Endodermal cell (in vitro differentiated cells): ENCODE measurements at regions not wholly inside any gene's neighbourhood (a gene's known extent, or its start where the extent isn't known, plus 50 kb on each side); places are given as distances from the start of the nearest gene placed in this dataset.
A peak's percentile ranks its signal among the peaks of the same experiment; 100 is the strongest.

Source experiments
- DNase-seq: peaks from one replicate; pipeline ENCODE4 v3.0.0-alpha.2; 2017
- H3K27ac ChIP-seq: 2 replicates; pipeline ENCODE4 v1.5.1; 2013; ENCODE audit warnings: mild to moderate bottlenecking, low read depth, low read length, moderate library complexity
- H3K27me3 ChIP-seq: 2 replicates; pipeline ENCODE4 v1.6.1; 2013; ENCODE audit warnings: mild to moderate bottlenecking, low read length, moderate library complexity; ENCODE audit not compliant: insufficient read depth, control insufficient read depth, poor library complexity, severe bottlenecking
- H3K36me3 ChIP-seq: 2 replicates; pipeline ENCODE4 v1.7.0; 2013; ENCODE audit warnings: mild to moderate bottlenecking, low read length, moderate library complexity; ENCODE audit not compliant: control insufficient read depth, insufficient read depth
- H3K4me1 ChIP-seq: one replicate; pipeline ENCODE4 v1.7.0; 2013; ENCODE audit warnings: low read length; ENCODE audit not compliant: control insufficient read depth, insufficient read depth
- H3K4me3 ChIP-seq: 2 replicates; pipeline ENCODE4 v1.5.1; 2013; ENCODE audit warnings: mild to moderate bottlenecking, low read length, moderate library complexity
- H3K9ac ChIP-seq: 2 replicates; pipeline ENCODE4 v1.6.1; 2013; ENCODE audit warnings: mild to moderate bottlenecking, low read length, moderate library complexity; ENCODE audit not compliant: poor library complexity, severe bottlenecking; ENCODE audit errors: extremely low read depth
- H3K9me3 ChIP-seq: 2 replicates; pipeline ENCODE4 v1.6.1; 2013; ENCODE audit warnings: mild to moderate bottlenecking, low read length, moderate library complexity; ENCODE audit not compliant: control insufficient read depth
- H3K27ac Mint-ChIP-seq: 2 replicates; pipeline ENCODE4 v1.8.0; 2020; ENCODE audit warnings: mixed read lengths
- H3K27me3 Mint-ChIP-seq: 2 replicates; pipeline ENCODE4 v1.8.0; 2021; ENCODE audit warnings: mild to moderate bottlenecking, mixed read lengths; ENCODE audit not compliant: insufficient read depth
- H3K36me3 Mint-ChIP-seq: 2 replicates; pipeline ENCODE4 v1.8.0; 2020; ENCODE audit warnings: low read depth, mixed read lengths
- H3K4me1 Mint-ChIP-seq: 2 replicates; pipeline ENCODE4 v1.8.0; 2020; ENCODE audit warnings: mixed read lengths
- H3K4me3 Mint-ChIP-seq: 2 replicates; pipeline ENCODE4 v1.8.0; 2020; ENCODE audit warnings: mild to moderate bottlenecking, moderate library complexity, mixed read lengths
- H3K9me3 Mint-ChIP-seq: 2 replicates; pipeline ENCODE4 v1.8.0; 2020; ENCODE audit warnings: mild to moderate bottlenecking, mixed read lengths
- WGBS, 2 experiments: methylation state at CpG; one replicate each; pipeline versions ENCODE4 v1.1.5 to v1.1.7; 2013; ENCODE audit warnings: missing lambda C conversion rate in 2 of 2, mixed read lengths in 1 of 2; ENCODE audit not compliant: insufficient coverage in 1 of 2, insufficient read length in 1 of 2; 5-methylcytosine and 5-hydroxymethylcytosine counted together
- TF ChIP-seq, protein P1 (sequence below): fragments of 200-600 bp; sonication (generic); conservative IDR thresholded peaks from 2 replicates; pipeline ENCODE4 v1.5.0; 2021; ENCODE audit warnings: antibody characterized with exemption, mild to moderate bottlenecking

- no peaks in the 10 kb centered on the region for H3K27me3 Mint-ChIP-seq
- Histone ChIP-seq H3K9ac (no peak overlapping the region), H3K36me3 (no peaks in the 10 kb centered on the region), H3K4me1 (peaks cover 2% of the 10 kb centered on the region), H3K27ac (no peak overlapping the region), H3K27me3 (no peaks in the 10 kb centered on the region), H3K9me3 (no peaks in the 10 kb centered on the region), H3K4me3 (no peak overlapping the region)
- no peak overlapping the region for H3K4me3 Mint-ChIP-seq
- no peak for DNase-seq
- H3K4me1 Mint-ChIP-seq: peaks cover 8% of the 10 kb centered on the region
- no peaks in the 10 kb centered on the region for H3K9me3 Mint-ChIP-seq
- H3K27ac Mint-ChIP-seq: no peak overlapping the region
- no peaks in the 10 kb centered on the region for H3K36me3 Mint-ChIP-seq
- TF ChIP-seq, protein P1, sequence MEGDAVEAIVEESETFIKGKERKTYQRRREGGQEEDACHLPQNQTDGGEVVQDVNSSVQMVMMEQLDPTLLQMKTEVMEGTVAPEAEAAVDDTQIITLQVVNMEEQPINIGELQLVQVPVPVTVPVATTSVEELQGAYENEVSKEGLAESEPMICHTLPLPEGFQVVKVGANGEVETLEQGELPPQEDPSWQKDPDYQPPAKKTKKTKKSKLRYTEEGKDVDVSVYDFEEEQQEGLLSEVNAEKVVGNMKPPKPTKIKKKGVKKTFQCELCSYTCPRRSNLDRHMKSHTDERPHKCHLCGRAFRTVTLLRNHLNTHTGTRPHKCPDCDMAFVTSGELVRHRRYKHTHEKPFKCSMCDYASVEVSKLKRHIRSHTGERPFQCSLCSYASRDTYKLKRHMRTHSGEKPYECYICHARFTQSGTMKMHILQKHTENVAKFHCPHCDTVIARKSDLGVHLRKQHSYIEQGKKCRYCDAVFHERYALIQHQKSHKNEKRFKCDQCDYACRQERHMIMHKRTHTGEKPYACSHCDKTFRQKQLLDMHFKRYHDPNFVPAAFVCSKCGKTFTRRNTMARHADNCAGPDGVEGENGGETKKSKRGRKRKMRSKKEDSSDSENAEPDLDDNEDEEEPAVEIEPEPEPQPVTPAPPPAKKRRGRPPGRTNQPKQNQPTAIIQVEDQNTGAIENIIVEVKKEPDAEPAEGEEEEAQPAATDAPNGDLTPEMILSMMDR: no peak
- WGBS, 2 experiments: 89 to 90% methylated on average over 6 to 10 of the region's 10 CpGs
Observed at GRCh38 chr20:50343125-50343489, 152.5 kb downstream of the CEBPB start.

GRCh38 chr20:50343490-50344179 lies 153.0 kb downstream of the CEBPB start:
- WGBS, 2 experiments: 92 to 93% methylated on average over 17 to 25 of the region's 25 CpGs
- Histone ChIP-seq H3K27ac (no peak overlapping the region), H3K4me3 (no peak overlapping the region), H3K27me3 (no peaks in the 10 kb centered on the region), H3K4me1 (no peaks in the 10 kb centered on the region), H3K9me3 (no peaks in the 10 kb centered on the region), H3K36me3 (no peaks in the 10 kb centered on the region), H3K9ac (no peak overlapping the region)
- H3K9me3 Mint-ChIP-seq: no peaks in the 10 kb centered on the region
- DNase-seq: no peak
- TF ChIP-seq, protein P1: no peak
- no peaks in the 10 kb centered on the region for H3K36me3 Mint-ChIP-seq
- no peaks in the 10 kb centered on the region for H3K27me3 Mint-ChIP-seq
- peaks cover 3% of the 10 kb centered on the region for H3K4me1 Mint-ChIP-seq
- H3K4me3 Mint-ChIP-seq: no peak overlapping the region
- H3K27ac Mint-ChIP-seq: no peak overlapping the region

- Mint-ChIP-seq H3K27ac (no peak overlapping the region), H3K4me1 (no peaks in the 10 kb centered on the region), H3K9me3 (no peaks in the 10 kb centered on the region), H3K27me3 (no peaks in the 10 kb centered on the region), H3K36me3 (no peaks in the 10 kb centered on the region), H3K4me3 (no peak overlapping the region)
- no peaks in the 10 kb centered on the region for H3K9me3 ChIP-seq
- H3K9ac ChIP-seq: no peak overlapping the region
- H3K4me1 ChIP-seq: no peaks in the 10 kb centered on the region
- WGBS, 2 experiments: 86 to 94% methylated on average over 8 to 11 of the region's 11 CpGs
- no peaks in the 10 kb centered on the region for H3K27me3 ChIP-seq
- TF ChIP-seq, protein P1: peak; percentile 66
- no peak overlapping the region for H3K4me3 ChIP-seq
- no peak overlapping the region for H3K27ac ChIP-seq
- peak; percentile 75 for DNase-seq
- no peaks in the 10 kb centered on the region for H3K36me3 ChIP-seq
Observed at GRCh38 chr20:50344232-50345071, 153.8 kb downstream of the CEBPB start.
